Lower leg skin (tissue), 3 donors: ENCODE measurements at regions not wholly inside any gene's neighbourhood (a gene's known extent, or its start where the extent isn't known, plus 50 kb on each side); places are given as distances from the start of the nearest gene placed in this dataset.

Experiments
- POLR2A ChIP-seq, 2 donors: fragments of 450-650 bp; IDR thresholded peaks; one replicate each; pipeline ENCODE4 v1.6.1; 2016 to 2017; ENCODE audit warnings: antibody characterized with exemption in 2 of 2, mild to moderate bottlenecking in 1 of 2, moderate library complexity in 1 of 2
- TF ChIP-seq, protein P1 (sequence below), 3 donors: fragments of 450-650 bp; IDR thresholded peaks; one replicate each; pipeline ENCODE4 v1.5.1; 2016; ENCODE audit warnings: antibody characterized with exemption in 3 of 3, mild to moderate bottlenecking in 3 of 3, moderate library complexity in 2 of 3

DNA sequence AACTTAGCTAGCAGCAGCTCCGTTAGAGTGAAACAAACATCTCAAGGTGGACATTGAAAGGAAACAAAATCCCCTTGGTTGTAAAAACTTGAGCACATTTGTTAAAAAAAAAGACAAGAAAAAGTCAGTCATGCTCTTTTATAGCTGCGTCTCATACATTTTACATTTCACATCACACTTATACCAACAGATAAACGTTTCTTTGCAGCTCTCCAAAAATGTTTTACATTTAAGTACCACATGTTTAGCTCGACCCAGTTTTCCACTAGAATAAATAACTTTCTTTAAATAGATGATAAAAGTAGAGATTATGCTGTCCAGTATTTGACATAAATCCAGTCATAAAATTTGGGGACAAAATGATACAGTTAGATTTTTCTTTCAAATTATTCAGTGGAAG is 297.0 kb upstream of the ST6GAL2 start:
- TF ChIP-seq POLR2A (IDR thresholded peaks at IDR 0.05) = no peak
- TF ChIP-seq, protein P1, sequence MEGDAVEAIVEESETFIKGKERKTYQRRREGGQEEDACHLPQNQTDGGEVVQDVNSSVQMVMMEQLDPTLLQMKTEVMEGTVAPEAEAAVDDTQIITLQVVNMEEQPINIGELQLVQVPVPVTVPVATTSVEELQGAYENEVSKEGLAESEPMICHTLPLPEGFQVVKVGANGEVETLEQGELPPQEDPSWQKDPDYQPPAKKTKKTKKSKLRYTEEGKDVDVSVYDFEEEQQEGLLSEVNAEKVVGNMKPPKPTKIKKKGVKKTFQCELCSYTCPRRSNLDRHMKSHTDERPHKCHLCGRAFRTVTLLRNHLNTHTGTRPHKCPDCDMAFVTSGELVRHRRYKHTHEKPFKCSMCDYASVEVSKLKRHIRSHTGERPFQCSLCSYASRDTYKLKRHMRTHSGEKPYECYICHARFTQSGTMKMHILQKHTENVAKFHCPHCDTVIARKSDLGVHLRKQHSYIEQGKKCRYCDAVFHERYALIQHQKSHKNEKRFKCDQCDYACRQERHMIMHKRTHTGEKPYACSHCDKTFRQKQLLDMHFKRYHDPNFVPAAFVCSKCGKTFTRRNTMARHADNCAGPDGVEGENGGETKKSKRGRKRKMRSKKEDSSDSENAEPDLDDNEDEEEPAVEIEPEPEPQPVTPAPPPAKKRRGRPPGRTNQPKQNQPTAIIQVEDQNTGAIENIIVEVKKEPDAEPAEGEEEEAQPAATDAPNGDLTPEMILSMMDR (IDR thresholded peaks at IDR 0.05) = no peak
